ENCODE measurements at regions not wholly inside any gene's neighbourhood (a gene's known extent, or its start where the extent isn't known, plus 50 kb on each side); places are given as distances from the start of the nearest gene placed in this dataset.
"Not testable (repeated sequence)": the region's sequence is repeated elsewhere in the genome, so short reads cannot be mapped to it uniquely, and the experiment has no call there.

- no peak for DNase-seq (ENCODE audit: low spot score)
- FAIRE-seq, result no peak
Measured at GRCh38 chr19:30841934-30842333, 469.8 kb downstream of the ZNF536 start.

GRCh38 chr19:30830875-30831274, 458.7 kb downstream of the ZNF536 start:
- FAIRE-seq, result no peak

GRCh38 chr19:30825505-30825904, 453.3 kb downstream of the ZNF536 start:
- FAIRE-seq; DNase-seq (ENCODE audit: low spot score): not testable (repeated sequence)

More at GRCh38 chr19:30830875-30831274, 458.7 kb downstream of the ZNF536 start:
- no peak for DNase-seq (ENCODE audit: low spot score)

- FAIRE-seq (no peak), DNase-seq (ENCODE audit: low spot score) (no peak)
Measured at GRCh38 chr19:30824809-30825208, 452.6 kb downstream of the ZNF536 start.

GRCh38 chr19:30817965-30818567, 445.9 kb downstream of the ZNF536 start:
- FAIRE-seq, result no peak
- DNase-seq (ENCODE audit: low spot score), result no peak

- DNase-seq (ENCODE audit: low spot score), result no peak
- no peak for FAIRE-seq
Measured at GRCh38 chr19:30817197-30817596, 445.0 kb downstream of the ZNF536 start.

GRCh38 chr19:30815889-30816580, 443.9 kb downstream of the ZNF536 start:
- DNase-seq (ENCODE audit: low spot score) (no peak), FAIRE-seq (no peak)

- FAIRE-seq, result no peak
- no peak for DNase-seq (ENCODE audit: low spot score)
Measured at GRCh38 chr19:30812099-30812678, 440.0 kb downstream of the ZNF536 start.

GRCh38 chr19:30811397-30812098, 439.4 kb downstream of the ZNF536 start:
- DNase-seq (ENCODE audit: low spot score) (no peak), FAIRE-seq (no peak)

- DNase-seq (ENCODE audit: low spot score) (no peak), FAIRE-seq (no peak)
Measured at GRCh38 chr19:30810726-30811125, 438.5 kb downstream of the ZNF536 start.

- FAIRE-seq (no peak), DNase-seq (ENCODE audit: low spot score) (no peak)
Measured at GRCh38 chr19:30807278-30807677, 435.1 kb downstream of the ZNF536 start.

GRCh38 chr19:30806311-30806710, 434.1 kb downstream of the ZNF536 start:
- no peak for FAIRE-seq
- DNase-seq (ENCODE audit: low spot score), result no peak

- no peak for DNase-seq (ENCODE audit: low spot score)
- FAIRE-seq, result no peak
Measured at GRCh38 chr19:30804751-30805150, 432.6 kb downstream of the ZNF536 start.

- not testable (repeated sequence) for FAIRE-seq; DNase-seq (ENCODE audit: low spot score)
Measured at GRCh38 chr19:30804333-30804732, 432.1 kb downstream of the ZNF536 start.

- FAIRE-seq, result no peak
- DNase-seq (ENCODE audit: low spot score), result no peak
Measured at GRCh38 chr19:30802424-30803013, 430.3 kb downstream of the ZNF536 start.

GRCh38 chr19:30799865-30800755, 427.9 kb downstream of the ZNF536 start:
- no peak for DNase-seq (ENCODE audit: low spot score)
- FAIRE-seq, result no peak

- FAIRE-seq (no peak), DNase-seq (ENCODE audit: low spot score) (no peak)
Measured at GRCh38 chr19:30795727-30796126, 423.5 kb downstream of the ZNF536 start.

- DNase-seq (ENCODE audit: low spot score) (no peak), FAIRE-seq (no peak)
Measured at GRCh38 chr19:30792561-30793505, 420.6 kb downstream of the ZNF536 start.

- DNase-seq (ENCODE audit: low spot score) (no peak), FAIRE-seq (no peak)
Measured at GRCh38 chr19:30791088-30791487, 418.9 kb downstream of the ZNF536 start.

Measured in RCC 7860 (cell line).